Upper lobe of left lung (tissue), 4 donors: ENCODE measurements at regions not wholly inside any gene's neighbourhood (a gene's known extent, or its start where the extent isn't known, plus 50 kb on each side); places are given as distances from the start of the nearest gene placed in this dataset.

Source experiments
- CTCF ChIP-seq, 6 experiments: fragments of 450-650 bp in 4 of 6; fragments of 200-600 bp in 2 of 6; sonication (generic) in 2 of 6; IDR thresholded peaks; one replicate each; pipeline ENCODE4 v1.5.1; 2016 to 2019; ENCODE audit warnings: antibody characterized with exemption in 6 of 6
- EP300 ChIP-seq, 4 donors: sonication (generic); formaldehyde crosslinking; IDR thresholded peaks; one replicate each; pipeline ENCODE4 v1.5.1; 2017; ENCODE audit warnings: antibody characterized with exemption in 4 of 4, control low read depth in 2 of 4

- TF ChIP-seq CTCF (IDR thresholded peaks at IDR 0.05), result no peak
- no peak for TF ChIP-seq EP300 (IDR thresholded peaks at IDR 0.05)
Observed at GRCh38 chr4:115360431-115360830, 247.0 kb upstream of the NDST4 start.
